C4-2B (cell line): ENCODE measurements at regions not wholly inside any gene's neighbourhood (a gene's known extent, or its start where the extent isn't known, plus 50 kb on each side); places are given as distances from the start of the nearest gene placed in this dataset.

Source experiments
- ZFX ChIP-seq: fragments of 450-650 bp; IDR thresholded peaks from 2 replicates; pipeline ENCODE4 v1.6.1; 2017
- TF ChIP-seq, protein P1 (sequence below): fragments of 450-650 bp; conservative IDR thresholded peaks from 2 replicates; pipeline ENCODE4 v1.5.1; 2017; ENCODE audit warnings: mild to moderate bottlenecking

DNA sequence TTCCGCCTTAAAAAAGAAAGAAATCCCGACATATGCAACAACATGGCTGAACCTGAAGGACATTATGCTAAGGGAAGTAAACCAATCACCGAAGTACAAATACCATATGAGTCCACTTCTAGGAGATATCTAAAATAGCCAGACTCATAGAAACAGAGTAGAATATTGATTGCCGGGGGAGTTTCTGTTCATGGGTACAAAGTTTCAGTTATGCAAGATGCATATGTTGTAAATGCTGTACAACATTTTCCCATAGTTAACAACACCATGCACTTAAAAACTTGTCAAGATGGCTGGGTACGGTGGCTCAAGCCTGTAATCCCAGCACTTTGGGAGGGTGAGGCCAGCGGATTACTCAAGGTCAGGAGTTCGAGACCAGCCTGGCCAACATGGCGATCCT is 251.5 kb upstream of the EEF2KMT start:
- TF ChIP-seq, protein P1, sequence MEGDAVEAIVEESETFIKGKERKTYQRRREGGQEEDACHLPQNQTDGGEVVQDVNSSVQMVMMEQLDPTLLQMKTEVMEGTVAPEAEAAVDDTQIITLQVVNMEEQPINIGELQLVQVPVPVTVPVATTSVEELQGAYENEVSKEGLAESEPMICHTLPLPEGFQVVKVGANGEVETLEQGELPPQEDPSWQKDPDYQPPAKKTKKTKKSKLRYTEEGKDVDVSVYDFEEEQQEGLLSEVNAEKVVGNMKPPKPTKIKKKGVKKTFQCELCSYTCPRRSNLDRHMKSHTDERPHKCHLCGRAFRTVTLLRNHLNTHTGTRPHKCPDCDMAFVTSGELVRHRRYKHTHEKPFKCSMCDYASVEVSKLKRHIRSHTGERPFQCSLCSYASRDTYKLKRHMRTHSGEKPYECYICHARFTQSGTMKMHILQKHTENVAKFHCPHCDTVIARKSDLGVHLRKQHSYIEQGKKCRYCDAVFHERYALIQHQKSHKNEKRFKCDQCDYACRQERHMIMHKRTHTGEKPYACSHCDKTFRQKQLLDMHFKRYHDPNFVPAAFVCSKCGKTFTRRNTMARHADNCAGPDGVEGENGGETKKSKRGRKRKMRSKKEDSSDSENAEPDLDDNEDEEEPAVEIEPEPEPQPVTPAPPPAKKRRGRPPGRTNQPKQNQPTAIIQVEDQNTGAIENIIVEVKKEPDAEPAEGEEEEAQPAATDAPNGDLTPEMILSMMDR, result no peak
- no peak for TF ChIP-seq ZFX
